ENCODE measurements at regions not wholly inside any gene's neighbourhood (a gene's known extent, or its start where the extent isn't known, plus 50 kb on each side); places are given as distances from the start of the nearest gene placed in this dataset.

GRCh38 chr3:56988458-56989168, 71.9 kb upstream of the SPATA12 start:
- H3K27me3 ChIP-seq, result no peaks in the 10 kb centered on the region
- H3K9me3 ChIP-seq, result no peaks in the 10 kb centered on the region
- DNase-seq, result no peak
- no peak overlapping the region for H3K4me3 ChIP-seq
- no peaks in the 10 kb centered on the region for H3K36me3 ChIP-seq

GRCh38 chr3:56987238-56987895, 73.1 kb upstream of the SPATA12 start:
- no peaks in the 10 kb centered on the region for H3K36me3 ChIP-seq
- no peaks in the 10 kb centered on the region for H3K9me3 ChIP-seq
- H3K4me3 ChIP-seq, result no peak overlapping the region
- H3K27me3 ChIP-seq, result no peaks in the 10 kb centered on the region
- DNase-seq, result no peak

GRCh38 chr3:56986347-56986746, 74.1 kb upstream of the SPATA12 start:
- Histone ChIP-seq H3K27me3 (no peaks in the 10 kb centered on the region), H3K36me3 (no peaks in the 10 kb centered on the region), H3K4me3 (no peak overlapping the region), H3K9me3 (no peaks in the 10 kb centered on the region)
- no peak for DNase-seq

- H3K27me3 ChIP-seq, result no peaks in the 10 kb centered on the region
- no peaks in the 10 kb centered on the region for H3K36me3 ChIP-seq
- no peak overlapping the region for H3K4me3 ChIP-seq
- no peak for DNase-seq
- H3K9me3 ChIP-seq, result no peaks in the 10 kb centered on the region
These were observed 74.6 kb upstream of the SPATA12 start for GRCh38 chr3:56985878-56986277.

GRCh38 chr3:56985460-56985859, 75.0 kb upstream of the SPATA12 start:
- Histone ChIP-seq H3K4me3 (no peak overlapping the region), H3K36me3 (no peaks in the 10 kb centered on the region), H3K9me3 (no peaks in the 10 kb centered on the region), H3K27me3 (no peaks in the 10 kb centered on the region)
- DNase-seq, result no peak

GRCh38 chr3:56983427-56983826, 77.0 kb upstream of the SPATA12 start:
- no peaks in the 10 kb centered on the region for H3K9me3 ChIP-seq
- no peaks in the 10 kb centered on the region for H3K27me3 ChIP-seq
- H3K4me3 ChIP-seq, result no peak overlapping the region
- no peak for DNase-seq
- H3K36me3 ChIP-seq, result no peaks in the 10 kb centered on the region

- Histone ChIP-seq H3K27me3 (no peaks in the 10 kb centered on the region), H3K4me3 (no peak overlapping the region), H3K36me3 (no peaks in the 10 kb centered on the region), H3K9me3 (no peaks in the 10 kb centered on the region)
- DNase-seq, result no peak
These were observed 78.8 kb upstream of the SPATA12 start for GRCh38 chr3:56981445-56982230.

- peak; percentile 86 for DNase-seq
- H3K9me3 ChIP-seq, result no peaks in the 10 kb centered on the region
- H3K27me3 ChIP-seq, result no peaks in the 10 kb centered on the region
- H3K4me3 ChIP-seq, result no peak overlapping the region
- no peaks in the 10 kb centered on the region for H3K36me3 ChIP-seq
These were observed 79.6 kb upstream of the SPATA12 start for GRCh38 chr3:56980798-56981390.

GRCh38 chr3:56980243-56980642, 80.2 kb upstream of the SPATA12 start:
- Histone ChIP-seq H3K4me3 (no peak overlapping the region), H3K9me3 (no peaks in the 10 kb centered on the region), H3K27me3 (no peaks in the 10 kb centered on the region), H3K36me3 (no peaks in the 10 kb centered on the region)
- no peak for DNase-seq

- H3K9me3 ChIP-seq, result no peaks in the 10 kb centered on the region
- H3K36me3 ChIP-seq, result no peaks in the 10 kb centered on the region
- DNase-seq, result no peak
- H3K27me3 ChIP-seq, result no peaks in the 10 kb centered on the region
- H3K4me3 ChIP-seq, result no peak overlapping the region
These were observed 80.7 kb upstream of the SPATA12 start for GRCh38 chr3:56979791-56980190.

GRCh38 chr3:56977561-56977889, 82.9 kb upstream of the SPATA12 start:
- H3K9me3 ChIP-seq, result no peaks in the 10 kb centered on the region
- H3K4me3 ChIP-seq, result no peak overlapping the region
- no peaks in the 10 kb centered on the region for H3K27me3 ChIP-seq
- DNase-seq, result no peak
- H3K36me3 ChIP-seq, result no peaks in the 10 kb centered on the region

- no peak overlapping the region for H3K4me3 ChIP-seq
- H3K27me3 ChIP-seq, result no peaks in the 10 kb centered on the region
- H3K9me3 ChIP-seq, result no peaks in the 10 kb centered on the region
- H3K36me3 ChIP-seq, result no peaks in the 10 kb centered on the region
- DNase-seq, result peak; percentile 23
These were observed 83.6 kb upstream of the SPATA12 start for GRCh38 chr3:56976651-56977560.

GRCh38 chr3:56975567-56975966, 84.9 kb upstream of the SPATA12 start:
- Histone ChIP-seq H3K4me3 (no peak overlapping the region), H3K9me3 (no peaks in the 10 kb centered on the region), H3K36me3 (no peaks in the 10 kb centered on the region), H3K27me3 (no peaks in the 10 kb centered on the region)
- DNase-seq, result no peak

- no peaks in the 10 kb centered on the region for H3K36me3 ChIP-seq
- no peak for DNase-seq
- no peak overlapping the region for H3K4me3 ChIP-seq
- no peaks in the 10 kb centered on the region for H3K9me3 ChIP-seq
- H3K27me3 ChIP-seq, result no peaks in the 10 kb centered on the region
These were observed 86.1 kb upstream of the SPATA12 start for GRCh38 chr3:56974247-56974930.

- Histone ChIP-seq H3K4me3 (no peak overlapping the region), H3K36me3 (no peaks in the 10 kb centered on the region), H3K9me3 (no peaks in the 10 kb centered on the region), H3K27me3 (no peaks in the 10 kb centered on the region)
- DNase-seq, result no peak
These were observed 88.6 kb upstream of the SPATA12 start for GRCh38 chr3:56971816-56972215.

- H3K4me3 ChIP-seq, result no peak overlapping the region
- no peaks in the 10 kb centered on the region for H3K9me3 ChIP-seq
These were observed 89.2 kb upstream of the SPATA12 start for GRCh38 chr3:56971261-56971660.

More at GRCh38 chr3:56971261-56971660, 89.2 kb upstream of the SPATA12 start:
- no peaks in the 10 kb centered on the region for H3K36me3 ChIP-seq
- no peak for DNase-seq
- H3K27me3 ChIP-seq, result no peaks in the 10 kb centered on the region

All from MG63 (cell line).